ENCODE measurements at regions not wholly inside any gene's neighbourhood (a gene's known extent, or its start where the extent isn't known, plus 50 kb on each side); places are given as distances from the start of the nearest gene placed in this dataset.

DNA sequence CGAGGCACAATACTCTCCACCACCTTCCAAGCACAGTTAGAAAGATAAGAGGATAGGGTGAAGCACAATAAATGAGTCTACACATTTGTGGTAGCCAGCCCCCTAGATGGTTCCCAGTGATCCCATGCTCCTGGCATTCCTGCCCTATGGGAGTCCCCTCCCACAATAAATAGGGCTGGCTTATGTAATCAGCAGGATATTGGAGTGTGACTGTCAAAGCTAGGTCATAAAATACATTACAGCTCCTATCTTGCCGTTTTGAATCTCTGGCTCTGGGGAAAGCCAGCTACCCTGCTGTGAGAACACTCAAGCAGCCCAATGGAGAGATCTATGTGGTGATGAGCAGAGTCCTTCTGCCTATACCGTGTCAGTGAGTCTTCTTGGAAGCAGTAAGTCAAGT, 198.7 kb upstream of the NOCT start:
- no TSS peak for BruUV-seq (replicated peaks)
- POLR2A ChIA-PET (ENCODE audit: unreplicated experiment), result no interaction called here
- CTCF ChIA-PET, result no interaction called here

GRCh38 chr4:138815811-138816210, 199.8 kb upstream of the NOCT start:
- no peak for TF ChIP-seq EZH2 (IDR thresholded peaks at IDR 0.05; ENCODE audit: low read length, unreplicated experiment)
- no peak for TF ChIP-seq CTCF (conservative IDR thresholded peaks at IDR 0.05; ENCODE audit: low read depth, low read length)
- TF ChIP-seq EZH2phosphoT487 (IDR thresholded peaks at IDR 0.05; ENCODE audit: borderline replicate concordance, low read length), result no peak
- Histone ChIP-seq H3K4me1 (ENCODE audit: insufficient read depth, low read length) (no peaks in the 10 kb centered on the region), H3K4me2 (ENCODE audit: low read length) (no peak overlapping the region), H3K79me2 (ENCODE audit: low read length) (no peaks in the 10 kb centered on the region), H3K9me2 (replicated peaks; ENCODE audit: low read length) (no peaks in the 10 kb centered on the region), H3K27ac (ENCODE audit: low read length) (no peak overlapping the region), H3K9ac (ENCODE audit: low read length) (no peak overlapping the region), H3K9me3 (ENCODE audit: low read length) (no peaks in the 10 kb centered on the region), H2AFZ (ENCODE audit: low read length) (no peak overlapping the region), H4K20me1 (ENCODE audit: low read length) (no peaks in the 10 kb centered on the region), H3K4me3 (ENCODE audit: low read length) (no peak overlapping the region), H3K36me3 (ENCODE audit: low read depth, low read length) (no peaks in the 10 kb centered on the region), H3K27me3 (ENCODE audit: low read length) (no peaks in the 10 kb centered on the region), H3F3A (ENCODE audit: low read length, unreplicated experiment) (no peaks in the 10 kb centered on the region)
- POLR2A ChIA-PET (ENCODE audit: unreplicated experiment), result no interaction called here
- intact Hi-C loops (cut with micrococcal nuclease), result no loop called here
- BruUV-seq (replicated peaks), result no TSS peak
- DNase-seq (no peak), ATAC-seq (no peak)
- CTCF ChIA-PET, result no interaction called here

More for the DNA sequence above, 198.7 kb upstream of the NOCT start:
- Histone ChIP-seq H3K27me3 (ENCODE audit: low read length) (no peaks in the 10 kb centered on the region), H2AFZ (ENCODE audit: low read length) (no peak overlapping the region), H3K36me3 (ENCODE audit: low read depth, low read length) (no peaks in the 10 kb centered on the region), H3K4me1 (ENCODE audit: insufficient read depth, low read length) (no peaks in the 10 kb centered on the region), H3K27ac (ENCODE audit: low read length) (no peak overlapping the region), H3K4me2 (ENCODE audit: low read length) (no peak overlapping the region), H3K9ac (ENCODE audit: low read length) (no peak overlapping the region), H3F3A (ENCODE audit: low read length, unreplicated experiment) (no peaks in the 10 kb centered on the region), H3K9me3 (ENCODE audit: low read length) (no peaks in the 10 kb centered on the region), H3K9me2 (replicated peaks; ENCODE audit: low read length) (no peaks in the 10 kb centered on the region), H4K20me1 (ENCODE audit: low read length) (no peaks in the 10 kb centered on the region), H3K79me2 (ENCODE audit: low read length) (no peaks in the 10 kb centered on the region), H3K4me3 (ENCODE audit: low read length) (no peak overlapping the region)
- intact Hi-C loops (cut with micrococcal nuclease), result no loop called here
- ATAC-seq (no peak), DNase-seq (no peak)
- no peak for TF ChIP-seq CTCF (conservative IDR thresholded peaks at IDR 0.05; ENCODE audit: low read depth, low read length)

- no peak for ATAC-seq
- CTCF ChIA-PET, result no interaction called here
Measured at GRCh38 chr4:138805736-138806135, 209.8 kb upstream of the NOCT start.

More at GRCh38 chr4:138805736-138806135, 209.8 kb upstream of the NOCT start:
- Histone ChIP-seq H2AFZ (ENCODE audit: low read length) (no peak overlapping the region), H3K4me2 (ENCODE audit: low read length) (no peak overlapping the region), H3K79me2 (ENCODE audit: low read length) (no peaks in the 10 kb centered on the region), H3K4me3 (ENCODE audit: low read length) (no peak overlapping the region), H3F3A (ENCODE audit: low read length, unreplicated experiment) (no peaks in the 10 kb centered on the region), H4K20me1 (ENCODE audit: low read length) (no peaks in the 10 kb centered on the region), H3K9me2 (replicated peaks; ENCODE audit: low read length) (no peaks in the 10 kb centered on the region), H3K4me1 (ENCODE audit: insufficient read depth, low read length) (no peaks in the 10 kb centered on the region), H3K36me3 (ENCODE audit: low read depth, low read length) (no peaks in the 10 kb centered on the region), H3K27ac (ENCODE audit: low read length) (no peak overlapping the region), H3K27me3 (ENCODE audit: low read length) (peaks cover 63% of the 10 kb centered on the region), H3K9ac (ENCODE audit: low read length) (no peak overlapping the region), H3K9me3 (ENCODE audit: low read length) (no peaks in the 10 kb centered on the region)
- BruUV-seq (replicated peaks), result no TSS peak
- TF ChIP-seq EZH2phosphoT487 (IDR thresholded peaks at IDR 0.05; ENCODE audit: borderline replicate concordance, low read length), result no peak
- TF ChIP-seq EZH2 (IDR thresholded peaks at IDR 0.05; ENCODE audit: low read length, unreplicated experiment), result no peak
- no peak for TF ChIP-seq CTCF (conservative IDR thresholded peaks at IDR 0.05; ENCODE audit: low read depth, low read length)
- DNase-seq, result no peak
- POLR2A ChIA-PET (ENCODE audit: unreplicated experiment), result no interaction called here
- intact Hi-C loops (cut with micrococcal nuclease), result no loop called here

Data from PC-3 (cell line).